Gastroesophageal sphincter (tissue), 3 donors: ENCODE measurements at regions not wholly inside any gene's neighbourhood (a gene's known extent, or its start where the extent isn't known, plus 50 kb on each side); places are given as distances from the start of the nearest gene placed in this dataset.

Source experiments
- POLR2A ChIP-seq, 2 donors: fragments of 450-650 bp; IDR thresholded peaks; one replicate each; pipeline ENCODE4 v1.6.1; 2017; ENCODE audit warnings: antibody characterized with exemption in 2 of 2, mild to moderate bottlenecking in 2 of 2, moderate library complexity in 1 of 2
- TF ChIP-seq, protein P1 (sequence below), 4 experiments: fragments of 200-600 bp in 2 of 4; fragments of 450-650 bp in 2 of 4; sonication (generic) in 1 of 4; IDR thresholded peaks; one replicate each; pipeline ENCODE4 v1.5.1; 2017 to 2019; ENCODE audit warnings: antibody characterized with exemption in 4 of 4, mild to moderate bottlenecking in 2 of 4, moderate library complexity in 2 of 4

DNA sequence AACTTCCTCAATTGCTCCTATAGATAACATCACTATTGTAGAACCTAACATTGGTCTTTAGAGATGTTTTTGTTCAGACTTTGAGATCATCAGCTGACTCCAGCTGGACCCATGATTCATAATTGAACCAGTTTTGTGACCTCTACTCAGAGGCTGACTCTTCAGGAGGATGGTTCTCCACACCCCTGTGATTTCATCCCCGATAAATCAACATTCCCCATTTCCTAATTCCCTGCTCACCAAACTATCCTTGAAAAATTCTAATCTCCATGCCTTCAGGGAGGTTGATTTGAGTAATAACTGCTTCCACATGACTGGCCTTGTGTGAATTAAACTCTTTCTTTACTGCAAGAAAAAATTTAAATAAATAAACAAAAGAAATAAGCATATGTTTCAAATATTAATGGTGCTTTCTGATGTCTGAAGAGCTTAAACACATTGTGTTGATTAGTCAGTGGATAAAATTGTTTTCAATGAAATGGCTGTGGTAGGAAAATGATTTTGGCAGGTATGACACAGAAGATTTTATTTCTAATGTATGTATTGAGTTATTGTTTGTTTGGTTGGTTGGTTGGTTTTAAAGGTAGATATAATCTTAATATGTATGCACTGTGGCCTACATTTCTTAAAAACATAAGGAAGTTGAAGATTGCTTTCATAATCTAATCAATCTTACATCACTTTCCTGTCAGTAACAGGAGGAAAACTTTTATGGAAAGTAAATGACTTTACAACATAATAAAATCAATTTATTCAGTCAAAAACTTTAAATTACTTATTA, 427.9 kb upstream of the CCDC179 start:
- TF ChIP-seq, protein P1, sequence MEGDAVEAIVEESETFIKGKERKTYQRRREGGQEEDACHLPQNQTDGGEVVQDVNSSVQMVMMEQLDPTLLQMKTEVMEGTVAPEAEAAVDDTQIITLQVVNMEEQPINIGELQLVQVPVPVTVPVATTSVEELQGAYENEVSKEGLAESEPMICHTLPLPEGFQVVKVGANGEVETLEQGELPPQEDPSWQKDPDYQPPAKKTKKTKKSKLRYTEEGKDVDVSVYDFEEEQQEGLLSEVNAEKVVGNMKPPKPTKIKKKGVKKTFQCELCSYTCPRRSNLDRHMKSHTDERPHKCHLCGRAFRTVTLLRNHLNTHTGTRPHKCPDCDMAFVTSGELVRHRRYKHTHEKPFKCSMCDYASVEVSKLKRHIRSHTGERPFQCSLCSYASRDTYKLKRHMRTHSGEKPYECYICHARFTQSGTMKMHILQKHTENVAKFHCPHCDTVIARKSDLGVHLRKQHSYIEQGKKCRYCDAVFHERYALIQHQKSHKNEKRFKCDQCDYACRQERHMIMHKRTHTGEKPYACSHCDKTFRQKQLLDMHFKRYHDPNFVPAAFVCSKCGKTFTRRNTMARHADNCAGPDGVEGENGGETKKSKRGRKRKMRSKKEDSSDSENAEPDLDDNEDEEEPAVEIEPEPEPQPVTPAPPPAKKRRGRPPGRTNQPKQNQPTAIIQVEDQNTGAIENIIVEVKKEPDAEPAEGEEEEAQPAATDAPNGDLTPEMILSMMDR (IDR thresholded peaks at IDR 0.05) = no peak
- TF ChIP-seq POLR2A (IDR thresholded peaks at IDR 0.05) = no peak
